PFSK-1 (cell line): ENCODE measurements at regions not wholly inside any gene's neighbourhood (a gene's known extent, or its start where the extent isn't known, plus 50 kb on each side); places are given as distances from the start of the nearest gene placed in this dataset.

ENCODE experiments used
- POLR2AphosphoS5 ChIP-seq: IDR thresholded peaks from 2 replicates; pipeline ENCODE4 v1.6.1; 2012; ENCODE audit warnings: low read depth, mild to moderate bottlenecking, control low read depth, low read length, moderate library complexity
- TAF1 ChIP-seq: IDR thresholded peaks from 2 replicates; pipeline ENCODE4 v1.6.1; 2012; ENCODE audit warnings: low read length, control low read depth, borderline replicate concordance; ENCODE audit not compliant: insufficient read depth
- TF ChIP-seq, protein P1 (sequence below), 2 experiments: IDR thresholded peaks; 2 replicates each; pipeline versions ENCODE4 v1.6.1 to v1.8.0; 2011 to 2012; ENCODE audit warnings: low read depth in 2 of 2, low read length in 2 of 2, control low read depth in 1 of 2, inconsistent platforms in 1 of 2, mild to moderate bottlenecking in 1 of 2, moderate library complexity in 1 of 2; ENCODE audit not compliant: insufficient read depth in 1 of 2

DNA sequence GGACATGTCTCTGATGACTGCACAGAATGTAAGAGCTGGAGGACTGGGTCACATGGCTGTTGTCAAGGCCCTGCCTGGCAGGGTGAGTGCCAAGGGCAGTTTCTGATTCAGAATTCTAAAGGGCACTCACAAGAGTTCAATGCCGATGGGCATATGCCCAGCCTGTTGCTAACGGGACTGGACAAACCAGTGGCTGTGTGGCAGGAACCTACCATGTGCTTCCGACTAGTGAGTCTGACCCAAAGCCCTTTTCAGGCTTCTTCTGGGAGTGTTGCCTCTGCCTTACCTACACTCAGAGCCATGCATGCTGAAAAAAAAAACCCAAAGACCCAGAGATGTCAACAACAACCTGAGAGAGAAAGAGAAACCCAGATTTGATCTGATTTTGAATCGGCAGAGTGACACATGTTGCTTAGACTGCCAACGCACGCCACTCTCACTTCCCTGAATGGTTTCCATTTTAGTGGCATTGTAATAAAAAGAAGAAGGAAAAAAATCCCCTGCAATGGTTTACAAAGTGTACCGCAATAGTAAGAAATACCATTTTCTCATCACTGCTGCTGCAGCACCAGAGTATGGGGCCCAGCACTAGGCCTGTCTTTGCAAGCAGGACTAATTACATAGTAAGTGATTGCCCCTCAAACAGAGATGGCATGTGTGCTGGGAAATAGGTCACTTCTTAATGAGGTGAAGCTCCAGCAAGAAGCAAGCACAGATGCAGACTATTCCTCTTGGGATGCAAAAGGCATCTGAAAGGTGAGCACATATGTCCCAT lies 194.3 kb downstream of the PALM2AKAP2 start:
- TF ChIP-seq POLR2AphosphoS5 = no peak
- TF ChIP-seq, protein P1, sequence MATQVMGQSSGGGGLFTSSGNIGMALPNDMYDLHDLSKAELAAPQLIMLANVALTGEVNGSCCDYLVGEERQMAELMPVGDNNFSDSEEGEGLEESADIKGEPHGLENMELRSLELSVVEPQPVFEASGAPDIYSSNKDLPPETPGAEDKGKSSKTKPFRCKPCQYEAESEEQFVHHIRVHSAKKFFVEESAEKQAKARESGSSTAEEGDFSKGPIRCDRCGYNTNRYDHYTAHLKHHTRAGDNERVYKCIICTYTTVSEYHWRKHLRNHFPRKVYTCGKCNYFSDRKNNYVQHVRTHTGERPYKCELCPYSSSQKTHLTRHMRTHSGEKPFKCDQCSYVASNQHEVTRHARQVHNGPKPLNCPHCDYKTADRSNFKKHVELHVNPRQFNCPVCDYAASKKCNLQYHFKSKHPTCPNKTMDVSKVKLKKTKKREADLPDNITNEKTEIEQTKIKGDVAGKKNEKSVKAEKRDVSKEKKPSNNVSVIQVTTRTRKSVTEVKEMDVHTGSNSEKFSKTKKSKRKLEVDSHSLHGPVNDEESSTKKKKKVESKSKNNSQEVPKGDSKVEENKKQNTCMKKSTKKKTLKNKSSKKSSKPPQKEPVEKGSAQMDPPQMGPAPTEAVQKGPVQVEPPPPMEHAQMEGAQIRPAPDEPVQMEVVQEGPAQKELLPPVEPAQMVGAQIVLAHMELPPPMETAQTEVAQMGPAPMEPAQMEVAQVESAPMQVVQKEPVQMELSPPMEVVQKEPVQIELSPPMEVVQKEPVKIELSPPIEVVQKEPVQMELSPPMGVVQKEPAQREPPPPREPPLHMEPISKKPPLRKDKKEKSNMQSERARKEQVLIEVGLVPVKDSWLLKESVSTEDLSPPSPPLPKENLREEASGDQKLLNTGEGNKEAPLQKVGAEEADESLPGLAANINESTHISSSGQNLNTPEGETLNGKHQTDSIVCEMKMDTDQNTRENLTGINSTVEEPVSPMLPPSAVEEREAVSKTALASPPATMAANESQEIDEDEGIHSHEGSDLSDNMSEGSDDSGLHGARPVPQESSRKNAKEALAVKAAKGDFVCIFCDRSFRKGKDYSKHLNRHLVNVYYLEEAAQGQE (IDR thresholded peaks at IDR 0.05; ENCODE audit: insufficient read depth in 1 of 2, low read depth in 2 of 2, low read length in 2 of 2) = no peak
- TF ChIP-seq TAF1 = no peak
